Kidney (tissue), 13 donors: ENCODE measurements at regions not wholly inside any gene's neighbourhood (a gene's known extent, or its start where the extent isn't known, plus 50 kb on each side); places are given as distances from the start of the nearest gene placed in this dataset.
A peak's percentile ranks its signal among the peaks of the same experiment; 100 is the strongest.

Experiments used
- DNase-seq, 5 donors: peaks; one replicate each; pipeline ENCODE4 v3.0.0-alpha.2; 2013 to 2020
- FAIRE-seq: peaks from 2 replicates; lab custom pipeline; 2012; peaks lifted over from hg19 to GRCh38; lab: Jason Lieb, UNC
- H3K27ac ChIP-seq, 2 donors: one replicate each; pipeline ENCODE4 v1.7.0; 2013; ENCODE audit warnings: low read depth in 2 of 2, low read length in 2 of 2, inconsistent platforms in 1 of 2
- H3K27me3 ChIP-seq: one replicate; pipeline ENCODE4 v1.7.1; 2013; ENCODE audit warnings: low read length, inconsistent platforms; ENCODE audit not compliant: control insufficient read depth, insufficient read depth
- H3K36me3 ChIP-seq, 3 donors: one replicate each; pipeline versions ENCODE4 v1.7.0 to v1.7.1; 2013; ENCODE audit warnings: low read length in 3 of 3, control low read depth in 1 of 3, inconsistent platforms in 1 of 3; ENCODE audit not compliant: insufficient read depth in 3 of 3, control insufficient read depth in 2 of 3
- H3K4me1 ChIP-seq, 3 donors: one replicate each; pipeline versions ENCODE4 v1.7.0 to v1.7.1; 2013; ENCODE audit warnings: low read length in 3 of 3, inconsistent platforms in 1 of 3, low read depth in 1 of 3; ENCODE audit not compliant: control insufficient read depth in 2 of 3, insufficient read depth in 2 of 3
- H3K4me3 ChIP-seq, 3 donors: one replicate each; pipeline versions ENCODE4 v1.7.0 to v1.8.1; 2013; ENCODE audit warnings: low read length in 3 of 3, control low read depth in 1 of 3, inconsistent platforms in 1 of 3
- H3K9ac ChIP-seq, 3 donors: one replicate each; pipeline versions ENCODE4 v1.7.0 to v1.7.1; 2013; ENCODE audit warnings: low read length in 3 of 3, control low read depth in 1 of 3, inconsistent platforms in 1 of 3
- H3K9me3 ChIP-seq, 3 donors: one replicate each; pipeline versions ENCODE4 v1.7.0 to v1.7.1; 2013; ENCODE audit warnings: low read length in 3 of 3, control low read depth in 1 of 3, inconsistent platforms in 1 of 3; ENCODE audit not compliant: control insufficient read depth in 2 of 3, insufficient read depth in 1 of 3
- CTCF ChIP-seq: IDR thresholded peaks from 3 replicates; pipeline ENCODE4 v1.5.1; 2012; ENCODE audit warnings: mild to moderate bottlenecking, moderate library complexity, borderline replicate concordance; ENCODE audit not compliant: insufficient read depth; ENCODE audit errors: extremely low read depth
- intact Hi-C: fragments of 100-400 bp; cut with DNase I; formaldehyde crosslinking; loops from one replicate; pipeline ENCODE4 v1.11.1; 2022
- donor health status: control.
- donor health status: control.
- donor health status: control.
- donor health status: control.
- donor health status: control.
- donor health status: DM: yes; HTN: yes; CAD: no.
- donor health status: Normal renal cell carcinoma (clear cell type).

- FAIRE-seq: no peak
- Histone ChIP-seq H3K4me1 (peaks cover 0 to 2% (median 0%) of the 10 kb centered on the region in 3 donors), H3K9ac (no peak overlapping the region), H3K36me3 (no peaks in the 10 kb centered on the region), H3K27ac (no peak overlapping the region), H3K9me3 (no peaks in the 10 kb centered on the region), H3K27me3 (no peaks in the 10 kb centered on the region), H3K4me3 (no peak overlapping the region)
- intact Hi-C loops: no loop called here
- TF ChIP-seq CTCF: no peak
- DNase-seq: peak in 2 of 5 donors; percentile 17 to 51
These were observed 478.3 kb downstream of the EBF1 start for GRCh38 chr5:158621391-158621790.

GRCh38 chr5:158619083-158619788 is 480.5 kb downstream of the EBF1 start:
- Histone ChIP-seq H3K4me3 (no peak overlapping the region), H3K9me3 (no peaks in the 10 kb centered on the region), H3K27me3 (no peaks in the 10 kb centered on the region), H3K27ac (no peak overlapping the region), H3K9ac (no peak overlapping the region), H3K4me1 (peaks cover 0 to 2% (median 0%) of the 10 kb centered on the region in 3 donors), H3K36me3 (no peaks in the 10 kb centered on the region)
- TF ChIP-seq CTCF: no peak
- DNase-seq (peak in 2 of 5 donors; percentile 25 to 54), FAIRE-seq (no peak)
- intact Hi-C loops: no loop called here

GRCh38 chr5:158618256-158618655 is 481.5 kb downstream of the EBF1 start:
- H3K4me1 ChIP-seq: peaks cover 0 to 2% (median 0%) of the 10 kb centered on the region in 3 donors
- DNase-seq (no peak), FAIRE-seq (no peak)
- no peak overlapping the region for H3K9ac ChIP-seq
- H3K27ac ChIP-seq: no peak overlapping the region
- H3K9me3 ChIP-seq: no peaks in the 10 kb centered on the region
- intact Hi-C loops: no loop called here
- no peaks in the 10 kb centered on the region for H3K36me3 ChIP-seq
- no peaks in the 10 kb centered on the region for H3K27me3 ChIP-seq
- TF ChIP-seq CTCF: no peak
- H3K4me3 ChIP-seq: no peak overlapping the region
